ENCODE measurements at regions not wholly inside any gene's neighbourhood (a gene's known extent, or its start where the extent isn't known, plus 50 kb on each side); places are given as distances from the start of the nearest gene placed in this dataset.

- TF ChIP-seq POLR2A (IDR thresholded peaks at IDR 0.05) (no peak), CTCF (IDR thresholded peaks at IDR 0.05) (no peak)
Observed at GRCh38 chr14:104267895-104268294, 129.5 kb downstream of the KIF26A start.

Data from adrenal gland (tissue), 5 donors.